MM.1S (cell line): ENCODE measurements at regions not wholly inside any gene's neighbourhood (a gene's known extent, or its start where the extent isn't known, plus 50 kb on each side); places are given as distances from the start of the nearest gene placed in this dataset.

Experiments used
- DNase-seq: peaks from one replicate; pipeline ENCODE4 v3.0.0-alpha.2; 2015
- H2AFZ ChIP-seq: fragments of 300-600 bp; sonication (generic); 2 replicates; pipeline ENCODE4 v1.6.0; 2016; ENCODE audit warnings: antibody characterized with exemption, low read length
- H3F3A ChIP-seq: fragments of 300-600 bp; sonication (generic); 2 replicates; pipeline ENCODE4 v1.6.1; 2016; ENCODE audit warnings: mild to moderate bottlenecking, antibody characterized with exemption, low read length, moderate library complexity, mixed read lengths; ENCODE audit not compliant: insufficient read depth
- H3K27ac ChIP-seq: fragments of 300-600 bp; sonication (generic); 2 replicates; pipeline ENCODE4 v1.5.1; 2016; ENCODE audit warnings: mild to moderate bottlenecking, low read length
- H3K27me3 ChIP-seq: fragments of 300-600 bp; sonication (generic); replicated peaks from 2 replicates; pipeline ENCODE4 v1.6.0; 2016; ENCODE audit warnings: low read length; ENCODE audit not compliant: insufficient read depth
- H3K36me3 ChIP-seq: fragments of 300-600 bp; sonication (generic); replicated peaks from 2 replicates; pipeline ENCODE4 v1.6.1; 2016; ENCODE audit warnings: mild to moderate bottlenecking, low read length, mixed read lengths; ENCODE audit not compliant: insufficient read depth
- H3K4me1 ChIP-seq: fragments of 300-600 bp; sonication (generic); 2 replicates; pipeline ENCODE4 v1.6.1; 2016; ENCODE audit warnings: low read length, mixed read lengths
- H3K4me2 ChIP-seq: fragments of 300-600 bp; sonication (generic); 2 replicates; pipeline ENCODE4 v1.6.0; 2016; ENCODE audit warnings: low read depth, low read length
- H3K4me3 ChIP-seq: fragments of 300-600 bp; sonication (generic); 2 replicates; pipeline ENCODE4 v1.5.1; 2016; ENCODE audit warnings: low read length, mixed read lengths
- H3K79me2 ChIP-seq: fragments of 300-600 bp; sonication (generic); 2 replicates; pipeline ENCODE4 v1.6.1; 2016; ENCODE audit warnings: mixed run types, low read length, mixed read lengths
- H3K9ac ChIP-seq: fragments of 300-600 bp; sonication (generic); 2 replicates; pipeline ENCODE4 v1.6.1; 2016; ENCODE audit warnings: low read length, mixed read lengths
- H3K9me2 ChIP-seq: fragments of 300-600 bp; sonication (generic); replicated peaks from 2 replicates; pipeline ENCODE4 v1.6.1; 2016; ENCODE audit warnings: mild to moderate bottlenecking, low read length, mixed read lengths; ENCODE audit not compliant: insufficient read depth
- H3K9me3 ChIP-seq: fragments of 300-600 bp; sonication (generic); replicated peaks from 2 replicates; pipeline ENCODE4 v1.6.1; 2016; ENCODE audit warnings: mild to moderate bottlenecking, low read length, mixed read lengths; ENCODE audit not compliant: insufficient read depth
- H4K20me1 ChIP-seq: fragments of 300-600 bp; sonication (generic); 2 replicates; pipeline ENCODE4 v1.6.1; 2016; ENCODE audit warnings: mild to moderate bottlenecking, low read length, moderate library complexity, mixed read lengths; ENCODE audit not compliant: insufficient read depth
- EZH2 ChIP-seq: fragments of 300-600 bp; sonication (generic); optimal IDR thresholded peaks from 2 replicates; pipeline ENCODE3; 2017; ENCODE audit warnings: low read depth, mild to moderate bottlenecking, antibody characterized with exemption, low read length, mixed read lengths
- EZH2phosphoT487 ChIP-seq: fragments of 300-600 bp; sonication (generic); IDR thresholded peaks from 2 replicates; pipeline ENCODE4 v1.6.1; 2018; ENCODE audit warnings: antibody characterized with exemption, low read length
- TF ChIP-seq, protein P1 (sequence below): fragments of 300-600 bp; sonication (generic); IDR thresholded peaks from 2 replicates; pipeline ENCODE4 v1.5.1; 2016; ENCODE audit warnings: antibody characterized with exemption, low read length, mixed read lengths

- Histone ChIP-seq H3K9me3 (no peaks in the 10 kb centered on the region), H3K9me2 (no peaks in the 10 kb centered on the region), H3K4me1 (no peaks in the 10 kb centered on the region), H3K79me2 (no peaks in the 10 kb centered on the region), H3K4me2 (no peak overlapping the region), H3K27ac (no peak overlapping the region), H3K9ac (no peak overlapping the region), H3K36me3 (no peaks in the 10 kb centered on the region), H3K27me3 (peaks cover 96% of the 10 kb centered on the region), H2AFZ (no peak overlapping the region), H3F3A (no peaks in the 10 kb centered on the region), H3K4me3 (no peak overlapping the region), H4K20me1 (no peaks in the 10 kb centered on the region)
- TF ChIP-seq EZH2phosphoT487 (no peak), EZH2 (peak; percentile 23)
- TF ChIP-seq, protein P1, sequence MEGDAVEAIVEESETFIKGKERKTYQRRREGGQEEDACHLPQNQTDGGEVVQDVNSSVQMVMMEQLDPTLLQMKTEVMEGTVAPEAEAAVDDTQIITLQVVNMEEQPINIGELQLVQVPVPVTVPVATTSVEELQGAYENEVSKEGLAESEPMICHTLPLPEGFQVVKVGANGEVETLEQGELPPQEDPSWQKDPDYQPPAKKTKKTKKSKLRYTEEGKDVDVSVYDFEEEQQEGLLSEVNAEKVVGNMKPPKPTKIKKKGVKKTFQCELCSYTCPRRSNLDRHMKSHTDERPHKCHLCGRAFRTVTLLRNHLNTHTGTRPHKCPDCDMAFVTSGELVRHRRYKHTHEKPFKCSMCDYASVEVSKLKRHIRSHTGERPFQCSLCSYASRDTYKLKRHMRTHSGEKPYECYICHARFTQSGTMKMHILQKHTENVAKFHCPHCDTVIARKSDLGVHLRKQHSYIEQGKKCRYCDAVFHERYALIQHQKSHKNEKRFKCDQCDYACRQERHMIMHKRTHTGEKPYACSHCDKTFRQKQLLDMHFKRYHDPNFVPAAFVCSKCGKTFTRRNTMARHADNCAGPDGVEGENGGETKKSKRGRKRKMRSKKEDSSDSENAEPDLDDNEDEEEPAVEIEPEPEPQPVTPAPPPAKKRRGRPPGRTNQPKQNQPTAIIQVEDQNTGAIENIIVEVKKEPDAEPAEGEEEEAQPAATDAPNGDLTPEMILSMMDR = no peak
- DNase-seq = no peak
Observed at GRCh38 chr20:58039274-58040092, 189.0 kb downstream of the ANKRD60 start.

GRCh38 chr20:58038123-58038654, 190.3 kb downstream of the ANKRD60 start:
- no peak overlapping the region for H3K4me2 ChIP-seq
- no peaks in the 10 kb centered on the region for H3K9me2 ChIP-seq
- no peaks in the 10 kb centered on the region for H3K9me3 ChIP-seq
- no peak overlapping the region for H3K4me3 ChIP-seq
- TF ChIP-seq, protein P1 = no peak
- TF ChIP-seq EZH2 (no peak), EZH2phosphoT487 (no peak)
- H3K79me2 ChIP-seq = no peaks in the 10 kb centered on the region
- H3K9ac ChIP-seq = no peak overlapping the region
- no peaks in the 10 kb centered on the region for H4K20me1 ChIP-seq
- no peaks in the 10 kb centered on the region for H3K4me1 ChIP-seq
- H3K27ac ChIP-seq = no peak overlapping the region
- H2AFZ ChIP-seq = no peak overlapping the region
- H3K36me3 ChIP-seq = no peaks in the 10 kb centered on the region
- H3K27me3 ChIP-seq = peaks cover 96% of the 10 kb centered on the region
- no peaks in the 10 kb centered on the region for H3F3A ChIP-seq
- no peak for DNase-seq

DNA sequence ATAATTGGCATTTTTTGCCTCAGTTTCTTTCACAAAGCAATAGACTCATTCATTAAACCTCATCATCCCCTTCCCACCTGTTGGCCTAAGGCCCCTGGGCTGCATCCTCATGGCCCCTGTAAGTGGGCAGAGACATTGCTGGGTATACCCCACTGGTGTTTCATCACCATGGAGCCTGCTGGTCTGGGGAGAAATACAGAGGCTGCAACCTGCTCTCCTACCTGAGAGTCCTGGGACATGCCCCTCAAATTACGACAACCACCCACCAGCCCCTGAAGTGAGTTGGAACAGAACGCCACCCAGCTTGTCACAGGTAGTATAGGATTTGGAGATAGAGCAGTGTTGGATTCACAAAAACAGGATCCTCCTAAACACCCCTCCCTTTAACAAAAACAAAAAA, 190.8 kb downstream of the ANKRD60 start:
- H3K9me3 ChIP-seq = no peaks in the 10 kb centered on the region
- H3K4me2 ChIP-seq = no peak overlapping the region
- peaks cover 96% of the 10 kb centered on the region for H3K27me3 ChIP-seq
- no peaks in the 10 kb centered on the region for H3K79me2 ChIP-seq
- no peak overlapping the region for H3K27ac ChIP-seq
- H3F3A ChIP-seq = no peaks in the 10 kb centered on the region
- no peaks in the 10 kb centered on the region for H3K4me1 ChIP-seq
- H2AFZ ChIP-seq = no peak overlapping the region
- H3K36me3 ChIP-seq = no peaks in the 10 kb centered on the region
- H3K4me3 ChIP-seq = no peak overlapping the region
- H3K9ac ChIP-seq = no peak overlapping the region
- H4K20me1 ChIP-seq = no peaks in the 10 kb centered on the region
- DNase-seq = no peak
- TF ChIP-seq, protein P1 = no peak
- no peak for TF ChIP-seq EZH2phosphoT487
- TF ChIP-seq EZH2 = no peak
- no peaks in the 10 kb centered on the region for H3K9me2 ChIP-seq
